K562 (cell line): ENCODE measurements at regions not wholly inside any gene's neighbourhood (a gene's known extent, or its start where the extent isn't known, plus 50 kb on each side); places are given as distances from the start of the nearest gene placed in this dataset.

ENCODE experiments used
- ATAC-seq: fragments of 200-7000 bp; cut with Tn5 transposase; 3 replicates; pipeline ENCODE4 v1.9.1; 2020; ENCODE audit warnings: moderate library complexity
- BruUV-seq: library from RNA; stranded (reverse); fragments of 400-500 nt; replicated peaks from 2 replicates; lab custom pipeline; 2021; lab: Mats Ljungman, UMichigan
- CTCF ChIA-PET: fragments of 300-600 bp; formaldehyde crosslinking; extraction: SDS; loops from one replicate; lab custom pipeline; 2021; ENCODE audit warnings: low intra/inter-chr PET ratio; lab: Yijun Ruan, JAX
- POLR2A ChIA-PET: fragments of 300-600, 350-650 bp; sonication (Branson Sonifier 250); formaldehyde crosslinking; extraction: SDS; loops from one replicate; lab custom pipeline; 2021; ENCODE audit warnings: antibody characterized with exemption, inconsistent platforms; lab: Yijun Ruan, JAX
- DNase-seq, 4 experiments: peaks; one replicate each; pipeline versions ENCODE4 v3.0.0 to v3.0.0-alpha.2; 2011 to 2018; ENCODE audit warnings: low spot score in 3 of 4, mixed read lengths in 3 of 4; ENCODE audit errors: extremely low read depth in 1 of 4
- FAIRE-seq: peaks from 2 replicates; lab custom pipeline; 2011; peaks lifted over from hg19 to GRCh38; lab: Jason Lieb, UNC
- H2AFZ ChIP-seq: 2 replicates; pipeline ENCODE4 v1.6.0; 2011; ENCODE audit warnings: low read depth, low read length, control low read depth, inconsistent platforms
- H3K27ac ChIP-seq: fragments of 200-600 bp; 3 replicates; pipeline ENCODE4 v1.8.0; 2011; ENCODE audit warnings: low read depth, mild to moderate bottlenecking, control low read depth, inconsistent platforms, low read length, moderate library complexity, mixed read lengths; ENCODE audit errors: extremely low read depth
- H3K27me3 ChIP-seq, 2 experiments: fragments of 300-600 bp in 1 of 2; 2 replicates in 1 of 2; 3 replicates in 1 of 2; pipeline versions ENCODE4 v1.6.0 to v1.8.0; 2011; ENCODE audit warnings: inconsistent platforms in 2 of 2, low read length in 2 of 2, mild to moderate bottlenecking in 1 of 2, mixed read lengths in 1 of 2, moderate library complexity in 1 of 2; ENCODE audit not compliant: control insufficient read depth in 2 of 2, insufficient read depth in 2 of 2
- H3K36me3 ChIP-seq: fragments of 300-600 bp; 3 replicates; pipeline ENCODE4 v1.8.0; 2011; ENCODE audit warnings: mild to moderate bottlenecking, low read length, inconsistent platforms; ENCODE audit not compliant: control insufficient read depth, insufficient read depth
- H3K4me1 ChIP-seq, 2 experiments: fragments of 200-600 bp in 1 of 2; replicated peaks in 1 of 2; 2 replicates in 1 of 2; 3 replicates in 1 of 2; pipeline versions ENCODE4 v1.5.1 to v1.8.0; 2011; ENCODE audit warnings: inconsistent platforms in 2 of 2, low read length in 2 of 2, mild to moderate bottlenecking in 1 of 2, mixed read lengths in 1 of 2, moderate library complexity in 1 of 2; ENCODE audit not compliant: control insufficient read depth in 2 of 2, insufficient read depth in 2 of 2
- H3K4me2 ChIP-seq: 2 replicates; pipeline ENCODE4 v1.6.1; 2011; ENCODE audit warnings: low read length, control low read depth, inconsistent platforms, mixed read lengths; ENCODE audit not compliant: insufficient read depth
- H3K4me3 ChIP-seq: fragments of 200-600 bp; sonication (generic), shearing (Covaris generic); 2 replicates; pipeline ENCODE4 v1.5.1; 2016; ENCODE audit warnings: control low read depth, inconsistent platforms
- H3K79me2 ChIP-seq: fragments of 200-600 bp; 3 replicates; pipeline ENCODE4 v1.8.0; 2011; ENCODE audit warnings: low read length, inconsistent platforms; ENCODE audit not compliant: control insufficient read depth, insufficient read depth
- H3K9ac ChIP-seq, 2 experiments: 2 replicates each; pipeline versions ENCODE4 v1.6.0 to v1.6.1; 2011; ENCODE audit warnings: low read depth in 2 of 2, low read length in 2 of 2, control low read depth in 1 of 2, inconsistent platforms in 1 of 2, mild to moderate bottlenecking in 1 of 2, mixed read lengths in 1 of 2; ENCODE audit not compliant: insufficient read depth in 1 of 2
- H3K9me1 ChIP-seq: one replicate; pipeline ENCODE4 v1.6.0; 2011; ENCODE audit warnings: inconsistent platforms, mild to moderate bottlenecking, low read length, moderate library complexity; ENCODE audit not compliant: control insufficient read depth, insufficient read depth
- H3K9me3 ChIP-seq: replicated peaks from 2 replicates; pipeline ENCODE4 v1.5.1; 2011; ENCODE audit warnings: low read depth, low read length, inconsistent platforms; ENCODE audit not compliant: control insufficient read depth, insufficient read depth
- H4K20me1 ChIP-seq: replicated peaks from 2 replicates; pipeline ENCODE4 v1.6.1; 2011; ENCODE audit warnings: low read length, inconsistent platforms, mixed read lengths; ENCODE audit not compliant: control insufficient read depth, insufficient read depth
- BCOR ChIP-seq: fragments of 450-650 bp; IDR thresholded peaks from 2 replicates; pipeline ENCODE4 v1.6.1; 2016
- DNMT1 ChIP-seq: fragments of 450-650 bp; IDR thresholded peaks from 2 replicates; pipeline ENCODE4 v1.6.1; 2016; ENCODE audit warnings: antibody characterized with exemption, mild to moderate bottlenecking
- EZH2 ChIP-seq: IDR thresholded peaks from 2 replicates; pipeline ENCODE4 v1.6.1; 2012; ENCODE audit warnings: low read depth, mild to moderate bottlenecking, inconsistent platforms, low read length, borderline replicate concordance
- GTF2E2 ChIP-seq: fragments of 200-800 bp; sonication (Bioruptor generic); IDR thresholded peaks from 2 replicates; pipeline ENCODE4 v1.6.1; 2016; ENCODE audit warnings: missing genetic modification characterization, missing compliant biosample characterization
- HEY1 ChIP-seq: fragments of 250-450 bp; sonication (Bioruptor Pico); IDR thresholded peaks from 2 replicates; pipeline ENCODE4 v1.5.0; 2020; ENCODE audit warnings: mild to moderate bottlenecking, moderate library complexity, borderline replicate concordance
- ILK ChIP-seq: fragments of 450-650 bp; IDR thresholded peaks from 2 replicates; pipeline ENCODE4 v1.6.1; 2016; ENCODE audit warnings: missing genetic modification characterization, low read depth, mild to moderate bottlenecking, missing compliant biosample characterization, moderate library complexity, borderline replicate concordance
- IRF9 ChIP-seq: fragments of 450-650 bp; IDR thresholded peaks from 2 replicates; pipeline ENCODE4 v1.6.1; 2016; ENCODE audit warnings: missing biosample characterization, missing genetic modification characterization
- KLF16 ChIP-seq: IDR thresholded peaks from 2 replicates; pipeline ENCODE4 v1.6.1; 2016; ENCODE audit warnings: antibody characterized with exemption
- KLF6 ChIP-seq: fragments of 250-450 bp; sonication (Bioruptor Pico); IDR thresholded peaks from 2 replicates; pipeline ENCODE4 v1.4.0; 2020; ENCODE audit warnings: mild to moderate bottlenecking, moderate library complexity, borderline replicate concordance
- MCM7 ChIP-seq, 2 experiments: fragments of 450-650 bp; IDR thresholded peaks; 2 replicates each; pipeline ENCODE4 v1.6.1; 2016 to 2018
- NR1H2 ChIP-seq: sonication (generic); formaldehyde crosslinking; IDR thresholded peaks from 2 replicates; pipeline ENCODE4 v1.4.0; 2020; ENCODE audit warnings: mild to moderate bottlenecking, missing genetic modification reagents
- TSC22D4 ChIP-seq: fragments of 450-650 bp; IDR thresholded peaks from 2 replicates; pipeline ENCODE4 v1.6.1; 2016; ENCODE audit warnings: missing genetic modification characterization, missing biosample characterization, control low read depth
- ZBTB33 ChIP-seq: sonication (generic); formaldehyde crosslinking; IDR thresholded peaks from 2 replicates; pipeline ENCODE4 v1.8.1; 2023; ENCODE audit warnings: mild to moderate bottlenecking, missing genetic modification reagents
- ZNF407 ChIP-seq: fragments of 450-650 bp; IDR thresholded peaks from 2 replicates; pipeline ENCODE4 v1.6.1; 2016; ENCODE audit warnings: low read depth
- WGBS: fragments of 100-300 bp; shearing (Covaris generic); methylation state at CpG from one replicate; pipeline ENCODE4 v1.1.6; 2016; ENCODE audit warnings: low coverage, mixed read lengths; ENCODE audit not compliant: insufficient coverage; ENCODE audit errors: missing lambda C conversion rate; 5-methylcytosine and 5-hydroxymethylcytosine counted together
- in situ Hi-C: fragments of 300-500 bp; cut with MboI; formaldehyde crosslinking; loops from 4 replicates; pipeline ENCODE4 v1.15.0; 2018; ENCODE audit warnings: inconsistent platforms, mixed read lengths
- intact Hi-C: fragments of 100-400 bp; cut with micrococcal nuclease; formaldehyde crosslinking; loops from 2 replicates; pipeline ENCODE4 v1.14.2; 2022

- Histone ChIP-seq H2AFZ (no peak overlapping the region), H3K4me3 (no peak overlapping the region), H4K20me1 (no peaks in the 10 kb centered on the region), H3K9me3 (no peaks in the 10 kb centered on the region), H3K9ac (no peak overlapping the region), H3K4me1 (no peaks in the 10 kb centered on the region), H3K79me2 (no peaks in the 10 kb centered on the region), H3K27me3 (no peaks in the 10 kb centered on the region), H3K36me3 (no peaks in the 10 kb centered on the region), H3K4me2 (no peak overlapping the region), H3K9me1 (no peaks in the 10 kb centered on the region), H3K27ac (no peak overlapping the region)
- 0% methylated on average over 1 of the region's 3 CpGs for WGBS
- BruUV-seq: no TSS peak
- DNase-seq (no peak), ATAC-seq (no peak), FAIRE-seq (no peak)
- POLR2A ChIA-PET: no interaction called here
- intact Hi-C loops: no loop called here
- CTCF ChIA-PET: no interaction called here
- in situ Hi-C loops: no loop called here
- no peak for TF ChIP-seq ILK (tag)
- no peak for TF ChIP-seq TSC22D4 (tag)
- no peak for TF ChIP-seq HEY1 (CRISPR knock-in tag)
- no peak for TF ChIP-seq ZNF407
- TF ChIP-seq NR1H2 (CRISPR knock-in tag): no peak
- no peak for TF ChIP-seq KLF16
- TF ChIP-seq MCM7 (IDR thresholded peaks at IDR 0.05): no peak
- no peak for TF ChIP-seq KLF6 (CRISPR knock-in tag)
- no peak for TF ChIP-seq DNMT1
- TF ChIP-seq EZH2: no peak
- no peak for TF ChIP-seq IRF9 (tag)
- no peak for TF ChIP-seq GTF2E2 (tag)
- no peak for TF ChIP-seq BCOR
- TF ChIP-seq ZBTB33: no peak
Measured at GRCh38 chr6:55963301-55963700, 87.9 kb upstream of the BMP5 start.
